ENCODE measurements at regions not wholly inside any gene's neighbourhood (a gene's known extent, or its start where the extent isn't known, plus 50 kb on each side); places are given as distances from the start of the nearest gene placed in this dataset.

- no peak for ATAC-seq
- DNase-seq: no peak
- intact Hi-C loops (cut with micrococcal nuclease): no loop called here
Observed at GRCh38 chr11:92376146-92376599, 151.6 kb downstream of the FAT3 start.

GRCh38 chr11:92376680-92377079 lies 152.1 kb downstream of the FAT3 start:
- intact Hi-C loops (cut with micrococcal nuclease): no loop called here
- no peak for ATAC-seq
- DNase-seq: no peak

GRCh38 chr11:92380882-92381281 lies 156.3 kb downstream of the FAT3 start:
- no peak for ATAC-seq

GRCh38 chr11:92382311-92382710 lies 157.7 kb downstream of the FAT3 start:
- intact Hi-C loops (cut with micrococcal nuclease): no loop called here
- no peak for ATAC-seq
- no peak for DNase-seq

More at GRCh38 chr11:92380882-92381281, 156.3 kb downstream of the FAT3 start:
- DNase-seq: no peak
- intact Hi-C loops (cut with micrococcal nuclease): no loop called here

GRCh38 chr11:92383430-92383829 lies 158.8 kb downstream of the FAT3 start:
- intact Hi-C loops (cut with micrococcal nuclease): no loop called here
- DNase-seq (no peak), ATAC-seq (no peak)

GRCh38 chr11:92384358-92384757 lies 159.7 kb downstream of the FAT3 start:
- intact Hi-C loops (cut with micrococcal nuclease): no loop called here
- DNase-seq (no peak), ATAC-seq (no peak)

GRCh38 chr11:92384802-92385201 lies 160.2 kb downstream of the FAT3 start:
- ATAC-seq: no peak
- intact Hi-C loops (cut with micrococcal nuclease): no loop called here

GRCh38 chr11:92386577-92386976 lies 162.0 kb downstream of the FAT3 start:
- intact Hi-C loops (cut with micrococcal nuclease): no loop called here
- DNase-seq (no peak), ATAC-seq (no peak)

More at GRCh38 chr11:92384802-92385201, 160.2 kb downstream of the FAT3 start:
- DNase-seq: no peak

- ATAC-seq (no peak), DNase-seq (no peak)
- intact Hi-C loops (cut with micrococcal nuclease): no loop called here
Observed at GRCh38 chr11:92387859-92388258, 163.2 kb downstream of the FAT3 start.

GRCh38 chr11:92388380-92388779 lies 163.8 kb downstream of the FAT3 start:
- intact Hi-C loops (cut with micrococcal nuclease): no loop called here
- no peak for DNase-seq
- ATAC-seq: no peak

- DNase-seq (no peak), ATAC-seq (no peak)
- intact Hi-C loops (cut with micrococcal nuclease): no loop called here
Observed at GRCh38 chr11:92390783-92391182, 166.2 kb downstream of the FAT3 start.

- DNase-seq (no peak), ATAC-seq (no peak)
- intact Hi-C loops (cut with micrococcal nuclease): no loop called here
Observed at GRCh38 chr11:92391364-92391763, 166.7 kb downstream of the FAT3 start.

GRCh38 chr11:92391808-92392207 lies 167.2 kb downstream of the FAT3 start:
- intact Hi-C loops (cut with micrococcal nuclease): no loop called here
- ATAC-seq (no peak), DNase-seq (no peak)

- no peak for DNase-seq
- ATAC-seq: no peak
- intact Hi-C loops (cut with micrococcal nuclease): no loop called here
Observed at GRCh38 chr11:92393218-92393617, 168.6 kb downstream of the FAT3 start.

GRCh38 chr11:92396133-92396532 lies 171.5 kb downstream of the FAT3 start:
- no peak for ATAC-seq
- intact Hi-C loops (cut with micrococcal nuclease): no loop called here
- no peak for DNase-seq

GRCh38 chr11:92397221-92397755 lies 172.7 kb downstream of the FAT3 start:
- ATAC-seq (no peak), DNase-seq (no peak)
- intact Hi-C loops (cut with micrococcal nuclease): no loop called here

- intact Hi-C loops (cut with micrococcal nuclease): no loop called here
- DNase-seq: no peak
- no peak for ATAC-seq
Observed at GRCh38 chr11:92399705-92400104, 175.1 kb downstream of the FAT3 start.

GRCh38 chr11:92401520-92401919 lies 176.9 kb downstream of the FAT3 start:
- ATAC-seq (no peak), DNase-seq (no peak)

GRCh38 chr11:92406472-92406871 lies 181.9 kb downstream of the FAT3 start:
- ATAC-seq (no peak), DNase-seq (no peak)
- intact Hi-C loops (cut with micrococcal nuclease): no loop called here

More at GRCh38 chr11:92401520-92401919, 176.9 kb downstream of the FAT3 start:
- intact Hi-C loops (cut with micrococcal nuclease): no loop called here

- no peak for DNase-seq
- ATAC-seq: no peak
- intact Hi-C loops (cut with micrococcal nuclease): no loop called here
Observed at GRCh38 chr11:92409355-92409754, 184.7 kb downstream of the FAT3 start.

- intact Hi-C loops (cut with micrococcal nuclease): no loop called here
- DNase-seq: no peak
- no peak for ATAC-seq
Observed at GRCh38 chr11:92409956-92410355, 185.3 kb downstream of the FAT3 start.

GRCh38 chr11:92410526-92410925 lies 185.9 kb downstream of the FAT3 start:
- intact Hi-C loops (cut with micrococcal nuclease): no loop called here
- ATAC-seq (no peak), DNase-seq (no peak)
